HepG2 (cell line): ENCODE measurements at regions not wholly inside any gene's neighbourhood (a gene's known extent, or its start where the extent isn't known, plus 50 kb on each side); places are given as distances from the start of the nearest gene placed in this dataset.

Experiments used
- CC2D1A ChIP-seq: sonication (generic); formaldehyde crosslinking; IDR thresholded peaks from 2 replicates; pipeline ENCODE4 v1.8.1; 2023; ENCODE audit warnings: mild to moderate bottlenecking, missing genetic modification reagents
- CENPT ChIP-seq: sonication (generic); formaldehyde crosslinking; IDR thresholded peaks from 2 replicates; pipeline ENCODE4 v1.8.0; 2022; ENCODE audit warnings: low read depth, mild to moderate bottlenecking, moderate library complexity, missing genetic modification reagents
- FOXK1 ChIP-seq: sonication (generic); formaldehyde crosslinking; IDR thresholded peaks from 2 replicates; pipeline ENCODE4 v1.4.0; 2020; ENCODE audit warnings: low read depth, missing genetic modification reagents, borderline replicate concordance
- MTA1 ChIP-seq: sonication (generic); formaldehyde crosslinking; IDR thresholded peaks from 2 replicates; pipeline ENCODE4 v1.4.0; 2020; ENCODE audit warnings: missing genetic modification reagents, mild to moderate bottlenecking, borderline replicate concordance
- SALL1 ChIP-seq: sonication (generic); formaldehyde crosslinking; IDR thresholded peaks from 2 replicates; pipeline ENCODE4 v1.8.0; 2022; ENCODE audit warnings: mild to moderate bottlenecking, missing genetic modification reagents
- SIX4 ChIP-seq: sonication (generic); formaldehyde crosslinking; IDR thresholded peaks from 2 replicates; pipeline ENCODE4 v1.4.0; 2020; ENCODE audit warnings: missing genetic modification reagents
- TCF7 ChIP-seq: sonication (generic); IDR thresholded peaks from 2 replicates; pipeline ENCODE4 v1.6.1; 2016; ENCODE audit warnings: antibody characterized with exemption, low read depth
- WIZ ChIP-seq: sonication (generic); formaldehyde crosslinking; IDR thresholded peaks from 2 replicates; pipeline ENCODE4 v1.5.1; 2020; ENCODE audit warnings: mild to moderate bottlenecking, missing genetic modification reagents
- YEATS4 ChIP-seq: sonication (generic); formaldehyde crosslinking; IDR thresholded peaks from 2 replicates; pipeline ENCODE4 v1.4.0; 2020; ENCODE audit warnings: missing genetic modification reagents, borderline replicate concordance
- ZBTB7B ChIP-seq: sonication (generic); formaldehyde crosslinking; IDR thresholded peaks from 2 replicates; pipeline ENCODE4 v1.4.0; 2020; ENCODE audit warnings: missing genetic modification reagents
- ZFX ChIP-seq: sonication (generic); formaldehyde crosslinking; IDR thresholded peaks from 2 replicates; pipeline ENCODE4 v1.4.0; 2020; ENCODE audit warnings: mild to moderate bottlenecking, low read depth, missing genetic modification reagents, moderate library complexity
- ZNF556 ChIP-seq: sonication (generic); formaldehyde crosslinking; IDR thresholded peaks from 2 replicates; pipeline ENCODE4 v1.4.0; 2020; ENCODE audit warnings: mild to moderate bottlenecking, missing genetic modification reagents, borderline replicate concordance
- ZNF558 ChIP-seq: sonication (generic); formaldehyde crosslinking; IDR thresholded peaks from 2 replicates; pipeline ENCODE4 v1.9.0; 2022; ENCODE audit warnings: mild to moderate bottlenecking, missing genetic modification reagents, borderline replicate concordance
- TF ChIP-seq, protein P1 (sequence below): sonication (generic); formaldehyde crosslinking; IDR thresholded peaks from 2 replicates; pipeline ENCODE4 v1.8.1; 2023; ENCODE audit warnings: mild to moderate bottlenecking, inconsistent platforms, moderate library complexity, missing genetic modification reagents, borderline replicate concordance
- TF ChIP-seq, protein P2 (sequence below): sonication (generic); formaldehyde crosslinking; IDR thresholded peaks from 2 replicates; pipeline ENCODE4 v1.5.1; 2020; ENCODE audit warnings: missing genetic modification reagents, mild to moderate bottlenecking, borderline replicate concordance
- TF ChIP-seq, protein P3 (sequence below): sonication (generic); formaldehyde crosslinking; conservative IDR thresholded peaks from 2 replicates; pipeline ENCODE4 v1.5.0; 2020; ENCODE audit warnings: missing genetic modification reagents
- TF ChIP-seq, protein P4 (sequence below): sonication (generic); formaldehyde crosslinking; IDR thresholded peaks from 2 replicates; pipeline ENCODE4 v1.4.0; 2020; ENCODE audit warnings: mild to moderate bottlenecking, low read depth, missing genetic modification reagents
- TF ChIP-seq, protein P5 (sequence below): sonication (generic); formaldehyde crosslinking; IDR thresholded peaks from 2 replicates; pipeline ENCODE4 v1.4.0; 2020; ENCODE audit warnings: mild to moderate bottlenecking, low read depth, missing genetic modification reagents

DNA sequence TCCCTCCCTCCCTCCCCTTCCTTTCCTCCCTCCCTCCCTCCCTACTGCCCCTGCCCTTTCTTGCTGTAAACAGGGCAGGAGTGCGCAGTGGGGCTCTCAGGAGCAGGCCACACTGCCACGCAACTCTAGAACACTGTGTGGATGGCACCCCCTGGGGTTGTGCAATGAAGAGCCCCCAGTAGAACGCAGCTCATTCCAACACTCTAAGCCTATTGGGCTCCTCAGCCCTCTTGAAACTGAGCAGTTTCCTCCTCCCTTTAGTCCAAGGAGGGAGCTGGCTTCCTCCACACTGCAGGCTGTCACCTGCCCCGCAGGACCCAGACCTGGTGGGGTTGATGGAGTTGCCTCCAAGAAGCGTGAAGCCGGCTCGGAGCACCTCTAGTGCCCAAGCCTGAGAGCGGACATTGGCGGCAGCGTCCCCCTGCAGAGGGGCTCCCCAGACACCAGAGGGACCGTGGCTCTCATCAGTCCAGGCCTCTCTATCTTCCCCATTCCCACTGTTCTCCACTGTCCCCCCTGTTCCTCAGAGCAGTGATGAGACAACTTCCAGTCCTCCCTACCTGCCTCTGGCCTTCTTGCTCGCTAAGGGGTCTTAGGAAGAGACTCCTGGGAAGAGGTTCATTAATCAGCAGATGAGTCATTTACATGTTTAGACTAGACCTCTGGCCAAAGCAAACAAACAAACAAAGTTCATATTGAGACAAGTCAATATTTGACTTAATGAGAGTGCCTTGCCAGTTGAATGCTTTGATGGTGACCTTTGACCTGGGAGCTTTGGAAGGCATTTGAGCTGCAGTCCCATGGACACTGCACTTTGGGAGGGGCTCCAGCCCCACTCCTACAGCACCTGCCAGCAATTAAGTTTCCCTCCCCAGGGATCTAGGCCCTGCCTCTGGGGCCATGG lies 64.0 kb downstream of the RPUSD4 start (continued):
- TF ChIP-seq, protein P1, sequence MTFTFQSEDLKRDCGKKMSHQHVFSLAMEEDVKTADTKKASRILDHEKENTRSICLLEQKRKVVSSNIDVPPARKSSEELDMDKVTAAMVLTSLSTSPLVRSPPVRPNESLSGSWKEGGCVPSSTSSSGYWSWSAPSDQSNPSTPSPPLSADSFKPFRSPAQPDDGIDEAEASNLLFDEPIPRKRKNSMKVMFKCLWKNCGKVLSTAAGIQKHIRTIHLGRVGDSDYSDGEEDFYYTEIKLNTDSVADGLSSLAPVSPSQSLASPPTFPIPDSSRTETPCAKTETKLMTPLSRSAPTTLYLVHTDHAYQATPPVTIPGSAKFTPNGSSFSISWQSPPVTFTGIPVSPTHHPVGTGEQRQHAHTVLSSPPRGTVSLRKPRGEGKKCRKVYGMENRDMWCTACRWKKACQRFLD (CRISPR knock-in tag), result no peak
- TF ChIP-seq, protein P2, sequence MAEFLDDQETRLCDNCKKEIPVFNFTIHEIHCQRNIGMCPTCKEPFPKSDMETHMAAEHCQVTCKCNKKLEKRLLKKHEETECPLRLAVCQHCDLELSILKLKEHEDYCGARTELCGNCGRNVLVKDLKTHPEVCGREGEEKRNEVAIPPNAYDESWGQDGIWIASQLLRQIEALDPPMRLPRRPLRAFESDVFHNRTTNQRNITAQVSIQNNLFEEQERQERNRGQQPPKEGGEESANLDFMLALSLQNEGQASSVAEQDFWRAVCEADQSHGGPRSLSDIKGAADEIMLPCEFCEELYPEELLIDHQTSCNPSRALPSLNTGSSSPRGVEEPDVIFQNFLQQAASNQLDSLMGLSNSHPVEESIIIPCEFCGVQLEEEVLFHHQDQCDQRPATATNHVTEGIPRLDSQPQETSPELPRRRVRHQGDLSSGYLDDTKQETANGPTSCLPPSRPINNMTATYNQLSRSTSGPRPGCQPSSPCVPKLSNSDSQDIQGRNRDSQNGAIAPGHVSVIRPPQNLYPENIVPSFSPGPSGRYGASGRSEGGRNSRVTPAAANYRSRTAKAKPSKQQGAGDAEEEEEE (CRISPR knock-in tag), result no peak
- TF ChIP-seq SALL1 (CRISPR knock-in tag), result peak; percentile 90
- no peak for TF ChIP-seq ZNF556 (CRISPR knock-in tag)
- TF ChIP-seq ZBTB7B (CRISPR knock-in tag), result peak; percentile 72
- TF ChIP-seq FOXK1, result peak; percentile 74; the same call in 1 of the 2 replicates
- TF ChIP-seq ZNF558 (CRISPR knock-in tag), result no peak
- TF ChIP-seq, protein P3, sequence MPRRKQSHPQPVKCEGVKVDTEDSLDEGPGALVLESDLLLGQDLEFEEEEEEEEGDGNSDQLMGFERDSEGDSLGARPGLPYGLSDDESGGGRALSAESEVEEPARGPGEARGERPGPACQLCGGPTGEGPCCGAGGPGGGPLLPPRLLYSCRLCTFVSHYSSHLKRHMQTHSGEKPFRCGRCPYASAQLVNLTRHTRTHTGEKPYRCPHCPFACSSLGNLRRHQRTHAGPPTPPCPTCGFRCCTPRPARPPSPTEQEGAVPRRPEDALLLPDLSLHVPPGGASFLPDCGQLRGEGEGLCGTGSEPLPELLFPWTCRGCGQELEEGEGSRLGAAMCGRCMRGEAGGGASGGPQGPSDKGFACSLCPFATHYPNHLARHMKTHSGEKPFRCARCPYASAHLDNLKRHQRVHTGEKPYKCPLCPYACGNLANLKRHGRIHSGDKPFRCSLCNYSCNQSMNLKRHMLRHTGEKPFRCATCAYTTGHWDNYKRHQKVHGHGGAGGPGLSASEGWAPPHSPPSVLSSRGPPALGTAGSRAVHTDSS (CRISPR knock-in tag), result no peak
- TF ChIP-seq ZFX (CRISPR knock-in tag), result peak; percentile 11
- TF ChIP-seq, protein P4, sequence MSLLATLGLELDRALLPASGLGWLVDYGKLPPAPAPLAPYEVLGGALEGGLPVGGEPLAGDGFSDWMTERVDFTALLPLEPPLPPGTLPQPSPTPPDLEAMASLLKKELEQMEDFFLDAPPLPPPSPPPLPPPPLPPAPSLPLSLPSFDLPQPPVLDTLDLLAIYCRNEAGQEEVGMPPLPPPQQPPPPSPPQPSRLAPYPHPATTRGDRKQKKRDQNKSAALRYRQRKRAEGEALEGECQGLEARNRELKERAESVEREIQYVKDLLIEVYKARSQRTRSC (CRISPR knock-in tag), result no peak
- no peak for TF ChIP-seq CC2D1A (CRISPR knock-in tag)
- no peak; the same call in 1 of the 2 replicates for TF ChIP-seq SIX4 (CRISPR knock-in tag)
- TF ChIP-seq, protein P5, sequence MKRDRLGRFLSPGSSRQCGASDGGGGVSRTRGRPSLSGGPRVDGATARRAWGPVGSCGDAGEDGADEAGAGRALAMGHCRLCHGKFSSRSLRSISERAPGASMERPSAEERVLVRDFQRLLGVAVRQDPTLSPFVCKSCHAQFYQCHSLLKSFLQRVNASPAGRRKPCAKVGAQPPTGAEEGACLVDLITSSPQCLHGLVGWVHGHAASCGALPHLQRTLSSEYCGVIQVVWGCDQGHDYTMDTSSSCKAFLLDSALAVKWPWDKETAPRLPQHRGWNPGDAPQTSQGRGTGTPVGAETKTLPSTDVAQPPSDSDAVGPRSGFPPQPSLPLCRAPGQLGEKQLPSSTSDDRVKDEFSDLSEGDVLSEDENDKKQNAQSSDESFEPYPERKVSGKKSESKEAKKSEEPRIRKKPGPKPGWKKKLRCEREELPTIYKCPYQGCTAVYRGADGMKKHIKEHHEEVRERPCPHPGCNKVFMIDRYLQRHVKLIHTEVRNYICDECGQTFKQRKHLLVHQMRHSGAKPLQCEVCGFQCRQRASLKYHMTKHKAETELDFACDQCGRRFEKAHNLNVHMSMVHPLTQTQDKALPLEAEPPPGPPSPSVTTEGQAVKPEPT (CRISPR knock-in tag), result no peak; the same call in 1 of the 2 replicates
- no peak for TF ChIP-seq CENPT (CRISPR knock-in tag)
- TF ChIP-seq WIZ (CRISPR knock-in tag), result no peak
- TF ChIP-seq MTA1 (CRISPR knock-in tag), result 0 out of 2 replicates have a peak, but pooled peaks have one; percentile 19
- no peak for TF ChIP-seq YEATS4
- TF ChIP-seq TCF7, result peak; percentile 93
